Middle frontal gyrus (tissue), 1 donor: ENCODE measurements at regions not wholly inside any gene's neighbourhood (a gene's known extent, or its start where the extent isn't known, plus 50 kb on each side); places are given as distances from the start of the nearest gene placed in this dataset.

Experiments used
- DNase-seq: peaks from one replicate; pipeline ENCODE4 v3.0.0-alpha.2; 2015; ENCODE audit warnings: low spot score; ENCODE audit errors: extremely low spot score

DNA sequence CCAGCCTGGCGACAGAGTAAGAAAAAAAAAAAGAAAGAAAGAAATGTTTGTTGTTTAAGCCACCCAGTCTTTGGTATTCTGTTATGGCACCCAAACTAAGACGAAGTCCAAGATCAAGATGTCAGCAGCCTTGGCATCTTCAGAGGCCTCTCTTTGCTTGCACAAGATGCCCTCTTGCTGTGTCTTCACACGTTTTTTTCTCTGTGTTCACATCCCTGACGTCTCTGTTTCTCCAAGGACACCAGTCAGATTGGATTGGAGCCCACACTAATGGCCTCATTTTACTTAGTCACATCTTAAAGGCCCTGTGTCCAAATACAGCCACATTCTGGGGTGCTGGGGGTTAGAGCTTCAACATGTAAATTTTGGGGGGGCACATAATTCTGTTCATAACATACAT, 380.9 kb downstream of the GJA1 start:
- DNase-seq, result no peak

DNA sequence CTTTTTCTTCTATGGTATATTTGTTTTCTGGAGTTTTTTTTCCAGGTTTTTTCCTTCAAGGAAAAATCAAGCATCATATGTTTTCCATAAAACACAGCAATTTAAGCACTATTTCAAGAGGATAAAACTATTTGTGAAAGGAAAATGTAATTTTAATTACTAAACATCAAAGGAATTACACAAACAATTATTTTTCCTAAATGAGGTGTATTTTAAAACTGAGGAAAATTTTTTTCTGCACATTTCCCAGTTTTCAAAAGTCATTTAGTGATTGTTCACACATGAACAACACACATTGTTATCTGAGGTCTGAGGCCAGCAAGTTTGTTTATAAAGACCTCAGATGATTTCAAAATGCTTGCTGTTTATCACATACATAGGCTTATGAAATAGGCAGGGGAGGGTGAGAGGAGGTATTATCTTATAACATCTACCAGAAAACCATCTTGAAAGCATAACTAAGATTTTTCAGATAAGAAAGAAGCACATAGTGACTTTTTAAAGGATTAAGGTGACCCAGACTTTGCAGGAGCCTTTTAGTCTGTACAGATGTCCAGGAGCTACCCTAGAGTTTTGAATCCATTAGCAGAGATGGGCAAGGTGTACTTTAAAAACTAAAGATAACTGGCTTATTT, 381.6 kb downstream of the GJA1 start:
- no peak for DNase-seq

DNA sequence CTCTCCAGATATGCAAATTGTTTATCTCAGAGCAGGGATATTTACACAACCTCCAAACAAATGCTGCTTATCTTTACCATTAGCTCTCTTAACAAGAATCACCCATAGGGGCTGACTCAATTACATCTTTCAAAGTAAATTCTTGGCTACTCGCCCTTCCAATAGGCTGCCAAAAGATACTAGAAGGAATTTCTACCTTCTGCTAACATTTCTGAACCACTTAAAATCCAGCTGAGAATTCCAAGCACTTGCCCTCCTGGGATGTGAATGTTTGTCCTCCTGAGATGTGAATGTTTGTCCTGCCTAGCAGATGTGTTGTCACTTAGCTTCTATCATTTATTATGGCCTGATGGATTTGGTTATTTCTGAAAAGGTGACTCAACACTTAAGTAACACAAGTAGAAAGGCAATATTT, 388.0 kb downstream of the GJA1 start:
- no peak for DNase-seq

DNA sequence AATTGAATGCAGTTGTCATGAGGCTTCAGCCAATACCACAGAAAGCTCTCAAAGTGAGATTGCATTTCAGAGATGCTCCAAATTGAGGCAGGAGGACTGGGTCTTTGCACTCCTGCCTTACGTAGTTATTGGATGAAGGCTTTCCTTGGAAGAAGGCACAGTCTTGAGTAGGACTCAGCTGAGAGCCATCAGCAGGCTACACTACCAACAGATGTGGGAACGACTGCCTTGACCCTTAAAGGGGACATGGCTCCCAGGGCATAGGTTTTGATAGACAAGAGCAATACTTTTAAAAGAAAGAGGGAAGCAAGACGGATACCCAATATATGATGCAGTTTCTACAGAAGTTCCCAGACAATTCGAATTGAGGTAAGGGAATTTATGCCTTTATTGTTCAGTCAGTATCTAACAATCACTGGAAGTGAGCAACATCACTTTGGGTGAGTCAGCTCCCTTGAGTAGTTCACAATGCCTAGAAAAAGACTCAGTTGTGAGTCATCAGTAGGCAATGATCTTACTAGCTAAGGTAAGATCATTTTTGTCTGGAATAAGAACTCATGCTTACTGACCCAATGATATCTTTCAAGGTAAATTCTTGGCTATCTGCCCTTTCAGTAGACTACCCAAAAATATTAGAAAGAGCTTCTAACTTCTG, 390.8 kb downstream of the GJA1 start:
- DNase-seq, result no peak

DNA sequence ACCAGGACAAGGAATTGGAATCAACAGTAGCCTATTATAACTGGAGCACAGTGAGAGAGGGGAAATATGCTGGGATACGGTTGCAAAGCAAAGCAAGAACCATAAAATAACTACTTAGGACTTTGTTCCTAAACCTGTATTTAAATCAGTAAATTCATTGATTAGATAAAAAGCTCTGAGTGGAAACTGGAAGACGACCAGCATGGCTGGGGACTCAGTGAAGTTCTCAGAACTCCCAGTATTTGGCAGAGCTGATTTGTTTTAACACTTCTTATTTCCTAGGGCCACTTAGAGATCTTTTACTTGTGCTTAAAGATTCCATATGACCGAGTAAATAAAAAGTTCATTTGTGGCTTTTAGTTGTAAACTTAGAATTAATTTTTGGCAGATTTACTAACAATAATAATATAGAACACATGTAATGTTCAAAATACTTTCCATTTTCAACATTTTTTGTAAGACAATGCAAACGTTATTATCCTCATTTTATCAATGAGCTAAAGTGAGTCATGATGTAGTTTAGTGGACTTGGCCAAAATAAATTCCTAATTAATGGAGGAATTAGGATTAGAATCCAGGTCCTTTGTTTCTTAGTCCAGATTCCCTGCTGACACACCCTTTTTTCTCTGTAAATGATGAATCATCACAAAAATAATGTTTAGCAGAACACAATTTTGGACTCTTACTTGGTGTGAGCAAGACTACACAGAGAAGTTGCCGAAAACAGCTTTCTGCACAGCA, 392.9 kb downstream of the GJA1 start:
- DNase-seq, result no peak

DNA sequence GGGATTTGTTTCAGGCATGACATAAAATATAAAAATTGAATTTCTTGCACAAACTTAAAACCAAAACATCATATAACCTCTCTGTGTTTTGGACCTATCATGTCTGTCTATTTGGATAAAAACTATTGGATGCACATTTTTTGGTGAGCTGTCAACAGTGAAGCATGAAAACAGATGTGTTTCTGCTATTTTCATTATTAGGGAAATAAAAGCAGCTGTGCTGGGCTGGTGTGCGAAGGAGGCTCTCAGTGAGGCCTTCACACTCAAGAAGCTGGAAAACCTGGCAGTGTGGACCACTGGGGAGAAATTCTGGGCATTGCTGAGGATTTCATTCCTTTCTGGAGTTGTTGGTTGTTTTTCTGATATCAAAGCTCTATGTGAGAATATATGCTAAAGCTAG, 395.3 kb downstream of the GJA1 start:
- no peak for DNase-seq

DNA sequence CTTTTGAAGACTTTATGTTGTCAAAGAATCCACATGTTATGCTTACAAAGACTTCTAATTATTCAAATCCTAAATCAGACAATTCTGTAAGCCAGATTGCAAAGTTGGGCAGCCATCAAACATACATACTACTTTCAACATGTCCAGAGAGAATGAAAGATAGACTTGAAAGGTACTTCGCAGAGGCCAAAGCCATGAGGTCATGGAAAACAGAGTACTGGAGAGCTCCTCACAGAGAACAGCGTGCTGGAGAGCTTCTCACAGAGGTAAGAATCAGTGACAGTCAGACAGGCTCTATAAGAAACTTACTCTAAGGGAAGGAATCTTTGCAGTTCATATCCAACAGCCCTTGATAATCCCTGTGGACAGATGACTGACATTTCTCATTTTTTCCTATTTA, 400.2 kb downstream of the GJA1 start:
- no peak for DNase-seq

DNA sequence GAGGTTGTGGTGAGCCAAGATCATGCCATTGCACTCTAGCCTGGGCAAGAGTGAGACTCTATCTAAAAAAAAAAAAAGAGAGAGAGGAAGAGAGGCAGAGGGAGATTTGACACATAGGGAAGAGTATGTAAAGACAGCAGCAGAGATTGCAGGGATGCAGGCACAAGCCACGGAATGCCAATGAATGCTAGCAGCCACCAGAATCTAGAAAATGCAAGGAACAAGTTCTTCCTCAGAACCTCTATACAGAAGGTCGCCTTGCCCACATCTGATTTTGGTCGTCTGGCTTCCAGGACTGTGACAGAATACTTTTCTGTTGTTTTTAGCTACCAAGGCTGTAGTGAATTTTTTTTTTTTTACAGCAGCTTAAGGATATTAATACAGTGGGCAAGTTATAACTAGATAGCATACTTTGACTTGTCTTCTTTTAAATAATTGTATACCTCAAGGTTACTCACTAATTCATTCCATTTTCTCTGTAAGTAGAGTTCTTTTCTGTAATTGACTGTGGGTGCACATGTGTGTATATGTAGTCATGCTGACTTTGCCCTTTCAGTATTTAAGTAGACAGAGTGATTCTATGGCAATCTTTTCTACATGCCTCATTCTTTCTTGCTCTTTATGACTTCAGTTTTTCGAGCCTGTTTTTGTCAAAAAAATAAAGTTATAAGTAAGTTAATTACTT, 402.2 kb downstream of the GJA1 start:
- DNase-seq, result no peak

DNA sequence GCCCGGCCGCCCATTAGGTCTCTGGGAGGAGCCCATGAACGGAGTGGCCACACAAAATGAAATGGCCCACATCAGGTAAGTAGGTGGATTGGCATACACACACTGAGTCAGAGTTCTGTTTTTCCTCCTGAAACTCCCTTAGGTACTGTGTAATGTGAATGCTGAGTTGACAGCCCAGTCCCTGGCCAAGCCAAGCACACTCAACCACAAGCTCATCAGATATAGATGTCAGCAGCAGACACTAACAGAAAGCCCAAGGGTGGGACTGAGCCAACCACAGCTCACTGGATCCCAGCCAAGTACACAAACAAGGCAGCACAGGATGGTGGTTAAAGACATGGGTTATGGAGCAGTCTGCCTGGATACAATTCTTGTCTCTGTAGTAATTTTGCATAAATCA, 403.4 kb downstream of the GJA1 start:
- no peak for DNase-seq

DNA sequence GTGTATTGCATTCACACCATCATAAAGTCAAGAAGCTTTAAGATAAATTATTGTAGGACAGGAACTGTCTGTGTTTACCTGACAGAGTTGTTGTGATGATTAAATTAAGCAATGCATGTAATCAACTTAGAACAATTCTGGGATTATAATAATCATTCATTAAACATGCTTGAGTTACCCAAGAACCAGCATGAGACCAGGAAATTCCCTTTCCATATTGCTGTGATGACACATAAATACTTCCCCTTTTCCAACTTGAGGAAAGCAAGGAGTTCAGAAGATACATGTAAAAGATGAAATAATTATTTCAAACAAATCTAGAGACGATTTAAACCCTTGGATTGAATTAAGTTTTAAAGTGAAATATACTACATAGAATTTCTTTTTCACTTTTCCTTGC, 404.4 kb downstream of the GJA1 start:
- DNase-seq, result no peak

DNA sequence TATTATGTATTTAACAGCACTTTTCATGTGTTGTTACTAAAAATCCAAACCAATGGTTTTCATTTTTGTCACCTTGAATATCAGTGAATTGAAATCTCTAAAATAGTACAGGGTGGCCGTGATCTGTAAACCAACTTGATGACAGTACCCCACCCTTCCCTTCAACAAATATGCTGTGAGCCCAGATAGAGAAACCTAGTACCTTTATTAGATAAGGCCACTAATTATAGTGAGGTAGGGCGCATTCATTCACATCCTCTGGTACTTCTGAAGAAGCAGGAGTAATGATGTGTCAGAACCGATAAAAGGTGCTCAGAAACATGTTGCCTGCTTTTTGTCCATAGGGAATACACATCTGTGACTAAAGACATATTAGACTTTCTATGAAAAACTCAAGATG, 409.5 kb downstream of the GJA1 start:
- no peak for DNase-seq

DNA sequence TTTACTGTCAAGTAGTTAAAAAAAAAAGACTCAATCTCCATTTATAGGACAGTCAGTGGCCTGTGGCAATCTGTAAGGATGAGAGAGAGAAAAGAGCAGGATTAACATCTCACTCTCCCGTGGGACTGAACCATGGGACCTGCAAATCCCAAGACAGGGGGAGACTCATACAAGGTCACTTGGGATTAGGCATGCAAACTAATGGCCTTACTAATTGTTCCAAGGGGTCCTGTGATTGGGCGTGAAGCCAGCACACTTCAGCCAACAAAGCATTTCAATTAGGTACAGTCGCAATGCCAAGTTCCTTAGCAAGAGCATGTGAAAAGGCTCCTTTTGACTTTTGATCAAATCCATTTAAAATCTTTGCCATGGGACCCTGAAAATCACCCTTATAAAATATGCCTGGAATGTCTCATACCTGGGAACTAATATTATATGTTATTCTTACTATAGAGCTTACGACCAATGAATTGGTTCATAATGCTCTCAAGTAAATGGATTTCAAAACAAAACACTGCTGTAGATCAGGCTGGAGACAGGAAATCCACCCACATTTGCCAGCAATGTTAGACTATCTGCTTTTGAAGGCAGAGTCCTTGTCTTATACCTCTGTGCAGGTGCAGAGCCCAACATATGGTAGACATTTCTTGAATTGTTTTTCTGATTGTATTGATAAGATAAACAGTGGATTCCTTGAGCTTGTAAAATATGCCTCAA, 412.5 kb downstream of the GJA1 start:
- no peak for DNase-seq

DNA sequence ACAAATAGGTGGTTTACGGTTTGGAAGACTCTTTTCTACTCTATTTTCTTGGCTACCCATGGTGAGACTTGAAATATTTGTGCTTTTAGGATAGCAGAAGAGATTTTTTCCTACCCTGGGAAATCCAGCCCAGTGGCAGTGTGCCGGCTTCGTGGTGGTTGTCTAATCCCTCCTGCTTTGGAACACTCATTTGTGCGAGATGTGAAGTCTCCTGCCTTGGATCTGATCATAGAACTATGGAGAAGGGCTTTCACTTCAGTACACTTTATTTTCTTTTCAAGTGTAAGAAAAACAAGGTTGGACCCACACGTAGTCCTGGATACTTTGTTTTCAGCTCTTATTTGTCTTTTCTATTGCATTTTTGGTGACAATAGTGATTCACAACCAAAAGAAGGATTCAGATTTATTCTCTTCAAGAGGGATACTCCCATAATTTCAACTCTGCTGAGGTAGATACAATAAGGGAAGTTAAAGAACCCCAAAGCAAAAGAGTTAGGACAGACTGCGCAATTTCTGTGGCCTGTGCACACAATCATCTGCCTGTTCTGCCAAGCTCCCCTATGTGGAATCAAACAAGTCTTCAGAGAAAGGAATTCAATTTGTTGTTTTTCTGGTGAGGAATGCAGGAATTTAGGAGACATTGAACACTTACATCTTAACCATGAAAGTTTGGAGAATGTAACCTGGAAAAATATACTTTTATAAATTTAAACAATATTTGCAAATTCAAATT, 413.2 kb downstream of the GJA1 start:
- peak; percentile 8 for DNase-seq

DNA sequence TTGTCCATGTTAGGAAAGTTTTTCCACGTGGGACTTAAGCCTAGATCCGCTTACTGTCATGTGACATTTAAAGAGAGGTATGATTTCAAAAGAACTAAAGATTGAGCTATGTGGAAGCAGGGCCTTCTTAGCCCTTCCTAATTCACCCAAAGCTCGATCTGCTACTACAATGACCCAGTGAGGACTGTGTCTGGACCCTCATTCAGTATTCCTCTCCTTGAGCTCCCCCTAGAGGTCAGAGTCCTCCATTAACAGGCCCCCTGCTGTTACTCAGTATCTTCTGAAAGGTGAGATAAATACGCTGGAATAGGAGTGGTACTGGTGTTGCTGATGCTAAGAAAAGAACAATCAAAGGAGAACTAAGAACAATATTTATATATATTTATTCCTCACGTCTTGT, 414.0 kb downstream of the GJA1 start:
- no peak for DNase-seq

DNA sequence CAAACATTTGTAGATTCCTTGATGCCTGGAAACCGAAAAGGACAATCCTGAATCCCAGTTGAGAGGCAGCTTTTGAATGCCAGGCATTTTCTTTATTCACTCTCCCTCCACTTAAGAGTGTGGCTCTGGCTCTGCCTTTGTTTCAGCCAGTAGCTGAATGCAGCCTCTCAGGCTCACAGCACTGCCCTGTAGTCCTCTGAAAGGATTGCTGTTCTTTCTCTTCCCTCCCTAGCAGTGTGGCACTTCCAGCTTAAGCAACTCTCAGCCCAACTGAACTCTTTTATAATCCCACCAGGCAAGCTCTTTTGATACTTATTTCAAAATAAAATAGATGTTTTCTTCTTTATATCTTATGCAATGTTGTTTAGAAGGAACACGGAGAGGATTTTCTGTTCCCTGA, 415.6 kb downstream of the GJA1 start:
- no peak for DNase-seq

DNA sequence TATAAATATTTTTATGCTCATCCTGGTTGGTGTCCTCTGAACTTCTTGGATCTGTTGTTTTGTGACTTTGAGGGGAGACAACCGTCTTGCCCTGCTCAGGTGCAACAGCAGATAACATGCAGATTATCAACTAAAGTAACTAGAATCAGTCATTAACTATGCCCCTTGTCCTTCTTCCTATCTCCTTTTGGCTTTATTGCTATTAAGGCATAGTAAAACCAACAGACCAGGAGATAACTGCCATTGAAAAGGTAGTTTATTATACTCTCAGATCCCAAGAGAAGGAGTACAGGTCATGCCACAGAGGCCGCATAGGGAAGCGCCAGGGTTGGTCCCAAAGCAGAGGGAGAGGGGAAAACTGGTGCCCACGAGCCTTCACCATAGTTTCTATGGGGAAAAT, 418.2 kb downstream of the GJA1 start:
- no peak for DNase-seq

DNA sequence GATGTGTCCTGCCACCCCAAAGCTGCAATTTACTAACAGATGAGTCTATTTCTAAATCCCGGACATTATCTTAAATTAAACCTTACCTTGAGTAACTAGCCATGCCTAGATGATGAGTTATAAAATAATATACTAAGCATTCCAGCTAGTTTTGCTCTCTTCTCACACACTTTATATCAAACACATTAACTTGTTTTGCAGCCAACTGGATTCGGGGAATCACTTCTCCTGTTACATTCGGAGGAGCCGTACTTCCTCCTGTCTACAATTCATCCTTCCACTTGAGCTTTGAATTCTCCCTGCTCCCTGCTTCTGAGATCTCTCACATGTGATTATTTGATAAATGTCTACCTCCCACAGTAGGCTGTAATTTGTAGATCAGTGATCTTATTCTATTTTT, 420.1 kb downstream of the GJA1 start:
- DNase-seq, result no peak

DNA sequence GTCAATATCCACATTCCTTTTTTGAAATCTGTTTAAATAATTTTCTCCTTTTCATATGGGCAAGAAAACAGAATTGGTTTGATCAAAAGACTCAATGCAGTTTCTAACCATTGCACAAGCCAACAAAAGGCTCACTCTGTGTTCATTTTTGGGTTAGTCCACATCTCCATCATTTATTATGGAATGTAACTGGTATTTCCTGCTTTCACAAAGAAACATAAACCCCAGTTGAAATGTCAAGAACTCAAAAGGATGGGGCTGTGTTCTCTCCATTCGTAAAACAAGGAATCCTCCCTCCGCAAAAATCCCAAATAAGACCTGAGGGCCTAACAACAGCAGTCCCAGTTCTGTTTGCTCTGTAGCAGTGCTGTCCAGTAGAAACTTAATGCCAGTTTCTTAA, 420.9 kb downstream of the GJA1 start:
- no peak for DNase-seq

DNA sequence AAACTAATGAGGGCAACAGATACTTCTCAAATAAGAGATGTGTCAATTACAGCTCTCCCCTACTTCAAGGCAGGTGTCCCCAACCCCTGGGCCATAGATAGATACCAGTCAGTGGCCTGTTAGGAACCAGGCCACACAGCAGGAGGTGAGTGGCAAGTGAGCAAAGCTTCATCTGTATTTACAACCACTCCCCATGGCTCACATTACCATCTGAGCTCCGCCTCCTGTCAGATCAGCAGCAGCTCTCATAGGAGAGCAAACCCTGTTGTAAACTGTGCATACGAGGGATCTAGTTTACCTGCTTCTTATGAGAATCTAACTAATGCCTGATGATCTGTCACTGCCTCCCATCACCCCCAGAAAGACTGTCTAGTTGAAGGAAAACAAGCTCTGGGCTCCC, 422.1 kb downstream of the GJA1 start:
- no peak for DNase-seq

DNA sequence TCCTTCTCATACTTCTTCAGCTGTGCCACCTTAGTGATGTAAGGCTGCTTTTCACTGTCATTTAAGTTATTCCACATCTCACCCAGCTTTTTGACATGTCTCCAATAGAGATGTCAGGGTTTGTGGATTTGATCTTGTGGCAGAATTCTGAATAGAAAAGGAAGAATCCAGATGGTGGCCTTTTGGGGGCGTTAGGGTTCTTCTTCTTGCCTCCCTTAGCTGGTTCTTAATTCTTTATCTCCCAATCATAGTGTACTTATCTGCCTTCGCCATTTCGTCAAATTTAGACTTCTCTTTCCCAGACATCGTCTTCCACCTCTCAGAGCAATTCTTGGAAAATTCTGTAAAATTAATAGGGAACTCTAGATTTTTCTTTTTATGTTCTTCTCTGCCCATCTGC, 422.9 kb downstream of the GJA1 start:
- DNase-seq, result no peak

DNA sequence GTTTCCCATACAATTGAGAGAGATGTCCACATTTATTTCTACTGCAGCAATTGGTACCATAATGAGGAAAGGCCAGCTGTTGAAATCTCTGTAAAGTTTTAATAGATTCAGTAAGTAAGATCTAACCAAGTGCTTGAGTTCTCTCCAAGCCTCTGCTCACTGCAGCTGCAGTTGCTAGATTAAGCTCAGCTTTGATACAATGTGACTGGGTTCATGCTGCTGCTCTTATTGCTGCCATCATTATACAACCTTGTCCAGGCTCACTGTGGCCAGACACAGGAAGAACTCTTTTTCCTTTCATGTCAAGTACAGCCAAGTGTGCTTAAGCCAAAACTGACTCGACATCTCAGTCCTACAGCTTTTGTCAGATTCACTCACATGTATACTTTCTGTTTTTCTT, 423.5 kb downstream of the GJA1 start:
- no peak for DNase-seq
